Fibroblast of mammary gland (primary cell): ENCODE measurements at regions not wholly inside any gene's neighbourhood (a gene's known extent, or its start where the extent isn't known, plus 50 kb on each side); places are given as distances from the start of the nearest gene placed in this dataset.

Experiments
- DNase-seq: peaks from one replicate; pipeline ENCODE4 v3.0.0-alpha.2; 2010; ENCODE audit warnings: low read depth
- H3K4me3 ChIP-seq: 2 replicates; pipeline ENCODE4 v1.5.1; 2011; ENCODE audit warnings: low read depth, mild to moderate bottlenecking, low read length, moderate library complexity; ENCODE audit not compliant: control insufficient read depth
- CTCF ChIP-seq: conservative IDR thresholded peaks from 2 replicates; pipeline ENCODE4 v1.5.1; 2011; ENCODE audit warnings: low read depth, low read length, inconsistent platforms; ENCODE audit not compliant: control insufficient read depth, insufficient read depth

GRCh38 chr14:53458368-53458814, 305.3 kb upstream of the DDHD1 start:
- no peak overlapping the region for H3K4me3 ChIP-seq
- DNase-seq: peak; percentile 32
- TF ChIP-seq CTCF: no peak

- H3K4me3 ChIP-seq: no peak overlapping the region
- DNase-seq: no peak
- no peak for TF ChIP-seq CTCF
Observed at GRCh38 chr14:53456931-53457330, 303.8 kb upstream of the DDHD1 start.

GRCh38 chr14:53452005-53452673, 299.0 kb upstream of the DDHD1 start:
- no peak for TF ChIP-seq CTCF
- no peak for DNase-seq
- H3K4me3 ChIP-seq: no peak overlapping the region

- H3K4me3 ChIP-seq: no peak overlapping the region
- TF ChIP-seq CTCF: no peak
- DNase-seq: peak; percentile 67
Observed at GRCh38 chr14:53450871-53451270, 297.7 kb upstream of the DDHD1 start.

GRCh38 chr14:53448682-53449081, 295.6 kb upstream of the DDHD1 start:
- DNase-seq: no peak
- no peak for TF ChIP-seq CTCF

GRCh38 chr14:53444677-53445312, 291.7 kb upstream of the DDHD1 start:
- TF ChIP-seq CTCF: no peak
- DNase-seq: no peak
- H3K4me3 ChIP-seq: no peak overlapping the region

More at GRCh38 chr14:53448682-53449081, 295.6 kb upstream of the DDHD1 start:
- H3K4me3 ChIP-seq: no peak overlapping the region
